BJ (cell line): ENCODE measurements at regions not wholly inside any gene's neighbourhood (a gene's known extent, or its start where the extent isn't known, plus 50 kb on each side); places are given as distances from the start of the nearest gene placed in this dataset.

Experiments
- CTCF ChIA-PET: fragments of 350-600 bp; formaldehyde crosslinking; extraction: SDS; loops from one replicate; lab custom pipeline; 2021; ENCODE audit warnings: antibody characterized with exemption, inconsistent platforms; lab: Yijun Ruan, JAX
- POLR2A ChIA-PET: fragments of 300-600 bp; sonication (Branson Sonifier 250); formaldehyde crosslinking; extraction: SDS; loops from one replicate; lab custom pipeline; 2021; ENCODE audit warnings: antibody characterized with exemption; lab: Charles Lee
- DNase-seq: peaks from one replicate; pipeline ENCODE4 v3.0.0-alpha.2; 2011; ENCODE audit warnings: low read depth
- H3K27me3 ChIP-seq: 2 replicates; pipeline ENCODE4 v1.6.0; 2011; ENCODE audit warnings: low read length; ENCODE audit not compliant: control insufficient read depth, insufficient read depth
- H3K36me3 ChIP-seq: 2 replicates; pipeline ENCODE4 v1.5.1; 2011; ENCODE audit warnings: low read length; ENCODE audit not compliant: control insufficient read depth, insufficient read depth
- H3K4me3 ChIP-seq: 2 replicates; pipeline ENCODE4 v1.5.1; 2011; ENCODE audit warnings: low read depth, mild to moderate bottlenecking, control low read depth, low read length
- TF ChIP-seq, protein P1 (sequence below): IDR thresholded peaks from 2 replicates; pipeline ENCODE4 v1.5.1; 2011; ENCODE audit warnings: low read depth, mild to moderate bottlenecking, control low read depth, inconsistent platforms, low read length, moderate library complexity; ENCODE audit not compliant: insufficient read depth

DNA sequence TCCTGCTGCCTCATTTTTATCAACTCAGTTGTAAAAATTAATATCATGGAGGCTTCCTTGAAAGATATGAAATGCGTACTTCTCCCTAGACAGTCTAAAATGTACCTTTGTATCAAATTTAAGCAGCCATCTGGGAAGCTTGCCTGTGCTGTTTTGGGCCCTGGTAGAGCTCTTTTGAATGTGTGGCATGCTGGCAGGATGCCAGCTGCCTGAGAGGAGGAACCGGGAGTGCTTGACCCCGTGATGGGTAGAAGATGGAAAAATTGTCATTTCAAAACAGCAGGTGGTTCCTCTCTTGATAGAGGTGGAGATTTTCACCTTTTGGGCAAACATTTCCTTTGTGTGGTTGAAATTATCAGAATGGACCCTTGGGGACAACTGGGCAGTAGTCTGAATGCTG, 245.3 kb downstream of the RPLP1 start:
- DNase-seq: no peak
- ChIA-PET POLR2A (no interaction called here), CTCF (no interaction called here)
- TF ChIP-seq, protein P1, sequence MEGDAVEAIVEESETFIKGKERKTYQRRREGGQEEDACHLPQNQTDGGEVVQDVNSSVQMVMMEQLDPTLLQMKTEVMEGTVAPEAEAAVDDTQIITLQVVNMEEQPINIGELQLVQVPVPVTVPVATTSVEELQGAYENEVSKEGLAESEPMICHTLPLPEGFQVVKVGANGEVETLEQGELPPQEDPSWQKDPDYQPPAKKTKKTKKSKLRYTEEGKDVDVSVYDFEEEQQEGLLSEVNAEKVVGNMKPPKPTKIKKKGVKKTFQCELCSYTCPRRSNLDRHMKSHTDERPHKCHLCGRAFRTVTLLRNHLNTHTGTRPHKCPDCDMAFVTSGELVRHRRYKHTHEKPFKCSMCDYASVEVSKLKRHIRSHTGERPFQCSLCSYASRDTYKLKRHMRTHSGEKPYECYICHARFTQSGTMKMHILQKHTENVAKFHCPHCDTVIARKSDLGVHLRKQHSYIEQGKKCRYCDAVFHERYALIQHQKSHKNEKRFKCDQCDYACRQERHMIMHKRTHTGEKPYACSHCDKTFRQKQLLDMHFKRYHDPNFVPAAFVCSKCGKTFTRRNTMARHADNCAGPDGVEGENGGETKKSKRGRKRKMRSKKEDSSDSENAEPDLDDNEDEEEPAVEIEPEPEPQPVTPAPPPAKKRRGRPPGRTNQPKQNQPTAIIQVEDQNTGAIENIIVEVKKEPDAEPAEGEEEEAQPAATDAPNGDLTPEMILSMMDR: no peak
- Histone ChIP-seq H3K27me3 (peaks cover 4% of the 10 kb centered on the region; the same call in 1 of the 2 replicates), H3K4me3 (no peak overlapping the region), H3K36me3 (no peaks in the 10 kb centered on the region)

DNA sequence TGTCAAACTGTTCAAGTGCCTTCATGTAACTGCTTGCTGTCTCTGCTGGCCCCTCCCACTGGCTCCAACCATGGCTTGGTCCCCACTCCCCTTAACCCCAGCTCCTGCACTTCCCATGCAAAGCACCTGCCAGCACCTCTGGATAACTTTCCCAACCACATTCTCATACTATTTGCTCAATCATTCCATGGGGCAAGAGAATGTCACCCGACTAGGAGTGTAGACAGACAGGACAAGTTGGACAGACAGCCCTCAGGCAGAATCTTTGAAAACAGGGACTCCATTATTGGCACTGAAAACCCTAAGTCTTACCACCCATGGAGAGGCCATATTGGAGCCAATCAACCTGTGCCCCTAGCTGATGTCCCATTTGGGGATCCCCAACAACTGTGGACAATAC, 246.5 kb downstream of the RPLP1 start:
- DNase-seq: no peak
- POLR2A ChIA-PET: no interaction called here
- H3K36me3 ChIP-seq: no peaks in the 10 kb centered on the region
- peaks cover 2% of the 10 kb centered on the region; the same call in 1 of the 2 replicates for H3K27me3 ChIP-seq
- TF ChIP-seq, protein P1: no peak
- H3K4me3 ChIP-seq: no peak overlapping the region
- CTCF ChIA-PET: no interaction called here

DNA sequence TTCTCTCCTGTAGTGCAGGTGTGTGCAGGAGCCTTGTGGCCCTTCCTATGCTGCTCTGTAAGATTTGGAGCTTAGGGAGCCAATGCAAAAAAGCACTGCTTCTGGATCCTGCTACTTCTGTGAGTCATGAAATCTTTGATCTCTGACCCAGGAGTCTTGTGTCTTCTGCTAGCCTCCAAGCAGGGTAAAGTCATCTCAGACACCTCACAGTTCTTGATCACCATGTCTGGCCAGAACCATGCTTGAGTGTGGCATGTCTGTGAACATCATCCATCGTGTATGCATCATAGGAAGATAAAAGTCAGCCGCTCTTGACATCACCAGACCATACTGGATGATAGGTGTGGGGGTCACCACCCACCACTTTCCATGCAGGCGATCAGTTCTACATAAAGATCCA, 247.8 kb downstream of the RPLP1 start:
- Histone ChIP-seq H3K27me3 (no peaks in the 10 kb centered on the region; the same call in 1 of the 2 replicates), H3K36me3 (no peaks in the 10 kb centered on the region), H3K4me3 (no peak overlapping the region)
- no peak for DNase-seq
- TF ChIP-seq, protein P1: no peak
- POLR2A ChIA-PET: no interaction called here
- CTCF ChIA-PET: no interaction called here

DNA sequence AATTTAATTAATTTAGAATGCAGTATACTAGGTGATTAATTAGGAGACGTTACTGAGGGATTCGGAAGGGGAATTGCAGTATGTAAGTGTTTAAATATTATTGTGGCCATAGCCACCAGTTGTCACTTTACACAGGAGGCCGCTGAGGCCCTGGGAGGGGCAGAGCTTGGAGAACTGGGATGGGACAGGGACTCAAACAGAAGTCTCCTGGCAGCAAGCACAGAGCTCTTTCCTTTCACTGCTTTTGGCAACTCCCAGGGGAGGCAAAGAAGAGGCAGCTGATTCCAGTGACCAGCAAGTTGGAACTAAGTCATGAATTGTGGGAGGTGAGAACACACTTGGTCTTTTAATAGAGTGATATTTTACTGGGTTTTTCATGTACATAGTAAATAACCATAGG, 248.6 kb downstream of the RPLP1 start:
- DNase-seq: no peak
- no peaks in the 10 kb centered on the region for H3K36me3 ChIP-seq

DNA sequence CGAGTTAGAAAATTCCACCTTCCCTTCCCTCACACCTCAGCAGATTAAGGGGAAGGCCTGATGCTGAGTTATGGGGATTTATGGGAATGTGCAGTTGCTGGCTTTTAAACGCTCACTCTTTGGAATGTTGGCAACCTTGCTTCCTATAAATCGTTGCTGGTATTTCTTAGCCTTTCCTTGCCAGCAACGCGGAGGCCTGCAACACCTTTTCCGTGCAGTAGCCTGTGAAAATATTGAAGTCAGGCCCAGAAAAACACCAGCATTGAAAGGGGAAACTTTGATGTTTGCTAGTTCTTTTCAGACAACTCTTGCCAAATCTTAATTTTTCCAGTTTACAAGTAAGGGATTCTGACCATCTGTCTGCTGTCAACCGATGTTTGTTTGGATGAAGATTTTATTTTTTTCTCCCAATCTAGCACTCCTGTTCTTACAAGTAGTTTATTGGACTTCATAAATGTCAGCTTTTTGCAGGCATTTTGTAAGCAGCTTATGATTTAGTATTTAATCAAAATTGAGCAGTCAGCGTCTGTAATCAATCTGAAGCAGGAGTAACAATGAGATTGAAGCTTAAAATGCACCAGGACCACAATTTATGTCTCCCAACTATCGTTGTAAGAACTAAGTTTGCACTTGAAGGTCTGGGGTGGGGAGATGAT, 251.0 kb downstream of the RPLP1 start:
- CTCF ChIA-PET: no interaction called here
- no peak for DNase-seq

More for the DNA sequence above, 248.6 kb downstream of the RPLP1 start:
- POLR2A ChIA-PET: no interaction called here
- TF ChIP-seq, protein P1: no peak
- no peak overlapping the region for H3K4me3 ChIP-seq
- CTCF ChIA-PET: no interaction called here
- H3K27me3 ChIP-seq: no peaks in the 10 kb centered on the region; the same call in 1 of the 2 replicates

More for the DNA sequence above, 251.0 kb downstream of the RPLP1 start:
- Histone ChIP-seq H3K4me3 (no peak overlapping the region), H3K36me3 (no peaks in the 10 kb centered on the region), H3K27me3 (no peaks in the 10 kb centered on the region; the same call in 1 of the 2 replicates)
- TF ChIP-seq, protein P1: no peak
- POLR2A ChIA-PET: no interaction called here
